Activated CD8-positive, alpha-beta memory T cell treated with anti-CD3 and anti-CD28 coated beads, Interleukin-2, amount 10 ng/mL, durations not matched to agents 7 days and 5 days (primary cell): ENCODE measurements at regions not wholly inside any gene's neighbourhood (a gene's known extent, or its start where the extent isn't known, plus 50 kb on each side); places are given as distances from the start of the nearest gene placed in this dataset.
"Not testable (repeated sequence)": the region's sequence is repeated elsewhere in the genome, so short reads cannot be mapped to it uniquely, and the experiment has no call there.

Experiments
- ATAC-seq: fragments of 150-1000 bp; cut with Tn5 transposase; one replicate; pipeline ENCODE4 v1.10.0; 2021; ENCODE audit warnings: moderate library complexity
- CTCF ChIA-PET: fragments of 350-600 bp; sonication (Branson Sonifier 250); formaldehyde crosslinking; loops from one replicate; lab custom pipeline; 2021; ENCODE audit warnings: antibody characterized with exemption; lab: Charles Lee
- DNase-seq: peaks from one replicate; pipeline ENCODE4 v3.0.0-alpha.2; 2020
- H3K27ac Mint-ChIP-seq: one replicate; pipeline ENCODE4 v1.8.0; 2021; ENCODE audit warnings: mild to moderate bottlenecking, mixed read lengths
- H3K27me3 Mint-ChIP-seq: one replicate; pipeline ENCODE4 v1.8.0; 2021; ENCODE audit warnings: mixed read lengths
- H3K36me3 Mint-ChIP-seq: one replicate; pipeline ENCODE4 v1.8.0; 2021; ENCODE audit warnings: mild to moderate bottlenecking, mixed read lengths
- H3K4me1 Mint-ChIP-seq: one replicate; pipeline ENCODE4 v1.8.0; 2021; ENCODE audit warnings: mixed read lengths
- H3K4me3 Mint-ChIP-seq: one replicate; pipeline ENCODE4 v1.8.0; 2021; ENCODE audit warnings: mild to moderate bottlenecking, moderate library complexity, mixed read lengths
- H3K9me3 Mint-ChIP-seq: one replicate; pipeline ENCODE4 v1.8.0; 2022; ENCODE audit warnings: low read depth, mixed read lengths

GRCh38 chr1:38658883-38659282, 200.7 kb downstream of the RRAGC start:
- H3K27me3 Mint-ChIP-seq: peaks cover 33% of the 10 kb centered on the region
- H3K4me1 Mint-ChIP-seq: no peaks in the 10 kb centered on the region
- H3K27ac Mint-ChIP-seq: no peak overlapping the region
- no peak for DNase-seq
- H3K9me3 Mint-ChIP-seq: peaks cover 2% of the 10 kb centered on the region
- no peak overlapping the region for H3K4me3 Mint-ChIP-seq
- no peak for ATAC-seq
- H3K36me3 Mint-ChIP-seq: no peaks in the 10 kb centered on the region
- CTCF ChIA-PET: no interaction called here

- CTCF ChIA-PET: no interaction called here
- H3K27me3 Mint-ChIP-seq: peaks cover 25% of the 10 kb centered on the region
- H3K27ac Mint-ChIP-seq: no peak overlapping the region
- no peaks in the 10 kb centered on the region for H3K36me3 Mint-ChIP-seq
- ATAC-seq: no peak
- H3K9me3 Mint-ChIP-seq: peaks cover 2% of the 10 kb centered on the region
- no peak overlapping the region for H3K4me3 Mint-ChIP-seq
- no peak for DNase-seq
- no peaks in the 10 kb centered on the region for H3K4me1 Mint-ChIP-seq
Observed at GRCh38 chr1:38657873-38658272, 201.7 kb downstream of the RRAGC start.

- Mint-ChIP-seq H3K4me1 (no peaks in the 10 kb centered on the region), H3K27ac (no peak overlapping the region), H3K9me3 (peaks cover 2% of the 10 kb centered on the region), H3K36me3 (no peaks in the 10 kb centered on the region), H3K4me3 (no peak overlapping the region), H3K27me3 (peaks cover 24% of the 10 kb centered on the region)
- DNase-seq (no peak), ATAC-seq (no peak)
- CTCF ChIA-PET: no interaction called here
Observed at GRCh38 chr1:38657207-38657840, 202.2 kb downstream of the RRAGC start.

GRCh38 chr1:38656726-38657125, 202.8 kb downstream of the RRAGC start:
- no peak overlapping the region for H3K27ac Mint-ChIP-seq
- peaks cover 2% of the 10 kb centered on the region for H3K9me3 Mint-ChIP-seq
- no peak for DNase-seq
- H3K27me3 Mint-ChIP-seq: peaks cover 22% of the 10 kb centered on the region
- no peak overlapping the region for H3K4me3 Mint-ChIP-seq
- H3K4me1 Mint-ChIP-seq: no peaks in the 10 kb centered on the region
- no peaks in the 10 kb centered on the region for H3K36me3 Mint-ChIP-seq
- CTCF ChIA-PET: no interaction called here
- ATAC-seq: no peak

- H3K27ac Mint-ChIP-seq: no peak overlapping the region
- no peak for DNase-seq
- H3K4me3 Mint-ChIP-seq: no peak overlapping the region
- no peaks in the 10 kb centered on the region for H3K36me3 Mint-ChIP-seq
- no peaks in the 10 kb centered on the region for H3K9me3 Mint-ChIP-seq
- peaks cover 23% of the 10 kb centered on the region for H3K27me3 Mint-ChIP-seq
- no peak for ATAC-seq
- no peaks in the 10 kb centered on the region for H3K4me1 Mint-ChIP-seq
- CTCF ChIA-PET: no interaction called here
Observed at GRCh38 chr1:38652217-38652616, 207.4 kb downstream of the RRAGC start.

- Mint-ChIP-seq H3K9me3 (no peaks in the 10 kb centered on the region), H3K27me3 (peaks cover 18% of the 10 kb centered on the region), H3K36me3 (no peaks in the 10 kb centered on the region), H3K4me3 (no peak overlapping the region), H3K27ac (no peak overlapping the region), H3K4me1 (no peaks in the 10 kb centered on the region)
- no peak for ATAC-seq
- CTCF ChIA-PET: no interaction called here
- no peak for DNase-seq
Observed at GRCh38 chr1:38651669-38652068, 207.9 kb downstream of the RRAGC start.

GRCh38 chr1:38648417-38648816, 211.2 kb downstream of the RRAGC start:
- no peak overlapping the region for H3K27ac Mint-ChIP-seq
- H3K4me1 Mint-ChIP-seq: no peaks in the 10 kb centered on the region

GRCh38 chr1:38647341-38647740, 212.2 kb downstream of the RRAGC start:
- ATAC-seq, H3K4me3 Mint-ChIP-seq, H3K27ac Mint-ChIP-seq, DNase-seq, CTCF ChIA-PET, H3K27me3 Mint-ChIP-seq, H3K4me1 Mint-ChIP-seq, H3K36me3 Mint-ChIP-seq, H3K9me3 Mint-ChIP-seq: not testable (repeated sequence)

More at GRCh38 chr1:38648417-38648816, 211.2 kb downstream of the RRAGC start:
- Mint-ChIP-seq H3K36me3 (no peaks in the 10 kb centered on the region), H3K27me3 (peaks cover 7% of the 10 kb centered on the region), H3K4me3 (no peak overlapping the region), H3K9me3 (no peaks in the 10 kb centered on the region)
- DNase-seq (no peak), ATAC-seq (no peak)
- CTCF ChIA-PET: no interaction called here

- no peak for DNase-seq
- no peak for ATAC-seq
- Mint-ChIP-seq H3K4me3 (no peak overlapping the region), H3K9me3 (no peaks in the 10 kb centered on the region), H3K27me3 (peaks cover under 1% of the 10 kb centered on the region), H3K27ac (no peak overlapping the region), H3K36me3 (no peaks in the 10 kb centered on the region), H3K4me1 (no peaks in the 10 kb centered on the region)
- CTCF ChIA-PET: no interaction called here
Observed at GRCh38 chr1:38644092-38644491, 215.5 kb downstream of the RRAGC start.

GRCh38 chr1:38641661-38642060, 217.9 kb downstream of the RRAGC start:
- H3K9me3 Mint-ChIP-seq: no peaks in the 10 kb centered on the region
- H3K4me3 Mint-ChIP-seq: no peak overlapping the region
- ATAC-seq (no peak), DNase-seq (no peak)
- no peaks in the 10 kb centered on the region for H3K36me3 Mint-ChIP-seq
- no peak overlapping the region for H3K27ac Mint-ChIP-seq
- CTCF ChIA-PET: no interaction called here
- H3K27me3 Mint-ChIP-seq: peaks cover 15% of the 10 kb centered on the region
- H3K4me1 Mint-ChIP-seq: no peaks in the 10 kb centered on the region

GRCh38 chr1:38640371-38640770, 219.2 kb downstream of the RRAGC start:
- Mint-ChIP-seq H3K27ac (no peak overlapping the region), H3K4me3 (no peak overlapping the region), H3K9me3 (no peaks in the 10 kb centered on the region), H3K36me3 (no peaks in the 10 kb centered on the region), H3K4me1 (no peaks in the 10 kb centered on the region), H3K27me3 (peaks cover 21% of the 10 kb centered on the region)
- CTCF ChIA-PET: no interaction called here
- no peak for DNase-seq
- ATAC-seq: no peak

GRCh38 chr1:38628241-38628640, 231.3 kb downstream of the RRAGC start:
- H3K4me3 Mint-ChIP-seq: no peak overlapping the region
- no peaks in the 10 kb centered on the region for H3K4me1 Mint-ChIP-seq
- no peaks in the 10 kb centered on the region for H3K36me3 Mint-ChIP-seq
- ATAC-seq (no peak), DNase-seq (no peak)
- CTCF ChIA-PET: no interaction called here
- H3K27me3 Mint-ChIP-seq: peaks cover 23% of the 10 kb centered on the region
- peaks cover 2% of the 10 kb centered on the region for H3K9me3 Mint-ChIP-seq
- no peak overlapping the region for H3K27ac Mint-ChIP-seq

- Mint-ChIP-seq H3K36me3 (no peaks in the 10 kb centered on the region), H3K27me3 (peaks cover 3% of the 10 kb centered on the region), H3K9me3 (peaks cover 2% of the 10 kb centered on the region), H3K4me3 (no peak overlapping the region), H3K27ac (no peak overlapping the region), H3K4me1 (no peaks in the 10 kb centered on the region)
- ATAC-seq (no peak), DNase-seq (no peak)
- CTCF ChIA-PET: no interaction called here
Observed at GRCh38 chr1:38625939-38626338, 233.6 kb downstream of the RRAGC start.

GRCh38 chr1:38624336-38625039, 235.1 kb downstream of the RRAGC start:
- CTCF ChIA-PET: interaction anchor here (0.7 to 0.8 kb wide), 2 partner anchors 16 to 211 kb away, joined by 3 read pairs; no protein-coding TSS in a partner anchor
- H3K27me3 Mint-ChIP-seq: no peaks in the 10 kb centered on the region
- no peak overlapping the region for H3K27ac Mint-ChIP-seq
- H3K4me1 Mint-ChIP-seq: no peaks in the 10 kb centered on the region
- ATAC-seq (no peak), DNase-seq (no peak)
- no peaks in the 10 kb centered on the region for H3K36me3 Mint-ChIP-seq
- no peak overlapping the region for H3K4me3 Mint-ChIP-seq
- H3K9me3 Mint-ChIP-seq: no peaks in the 10 kb centered on the region
